ENCODE measurements at regions not wholly inside any gene's neighbourhood (a gene's known extent, or its start where the extent isn't known, plus 50 kb on each side); places are given as distances from the start of the nearest gene placed in this dataset.
A peak's percentile ranks its signal among the peaks of the same experiment; 100 is the strongest.
"Not testable (repeated sequence)": the region's sequence is repeated elsewhere in the genome, so short reads cannot be mapped to it uniquely, and the experiment has no call there.

DNA sequence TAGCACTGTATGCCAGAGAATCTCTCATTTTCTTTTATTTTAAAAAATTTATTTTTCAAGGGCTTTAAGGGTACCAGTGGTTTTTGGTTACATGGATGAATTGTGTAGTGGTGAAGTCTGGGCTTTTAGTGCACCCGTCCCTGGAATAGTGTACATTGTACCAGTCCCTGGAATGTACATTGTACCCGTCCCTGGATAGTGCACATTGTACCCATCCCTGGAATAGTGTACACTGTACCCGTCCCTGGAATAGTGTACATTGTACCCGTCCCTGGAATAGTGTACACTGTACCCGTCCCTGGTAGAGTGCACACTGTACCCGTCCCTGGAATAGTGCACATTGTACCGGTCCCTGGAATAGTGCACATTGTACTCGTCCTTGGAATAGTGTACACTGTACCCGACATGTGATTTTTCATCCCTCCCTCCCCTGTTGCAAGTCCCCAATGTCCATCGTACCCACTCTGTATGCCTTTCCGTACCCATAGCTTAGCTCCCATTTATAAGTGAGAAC lies 56.1 kb upstream of the HELT start:
- intact Hi-C loops (cut with DNase I) = no loop called here
- TF ChIP-seq, protein P1, sequence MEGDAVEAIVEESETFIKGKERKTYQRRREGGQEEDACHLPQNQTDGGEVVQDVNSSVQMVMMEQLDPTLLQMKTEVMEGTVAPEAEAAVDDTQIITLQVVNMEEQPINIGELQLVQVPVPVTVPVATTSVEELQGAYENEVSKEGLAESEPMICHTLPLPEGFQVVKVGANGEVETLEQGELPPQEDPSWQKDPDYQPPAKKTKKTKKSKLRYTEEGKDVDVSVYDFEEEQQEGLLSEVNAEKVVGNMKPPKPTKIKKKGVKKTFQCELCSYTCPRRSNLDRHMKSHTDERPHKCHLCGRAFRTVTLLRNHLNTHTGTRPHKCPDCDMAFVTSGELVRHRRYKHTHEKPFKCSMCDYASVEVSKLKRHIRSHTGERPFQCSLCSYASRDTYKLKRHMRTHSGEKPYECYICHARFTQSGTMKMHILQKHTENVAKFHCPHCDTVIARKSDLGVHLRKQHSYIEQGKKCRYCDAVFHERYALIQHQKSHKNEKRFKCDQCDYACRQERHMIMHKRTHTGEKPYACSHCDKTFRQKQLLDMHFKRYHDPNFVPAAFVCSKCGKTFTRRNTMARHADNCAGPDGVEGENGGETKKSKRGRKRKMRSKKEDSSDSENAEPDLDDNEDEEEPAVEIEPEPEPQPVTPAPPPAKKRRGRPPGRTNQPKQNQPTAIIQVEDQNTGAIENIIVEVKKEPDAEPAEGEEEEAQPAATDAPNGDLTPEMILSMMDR (IDR thresholded peaks at IDR 0.05; ENCODE audit: borderline replicate concordance, extremely low read depth, insufficient read depth) = no peak
- DNase-seq (no peak), FAIRE-seq (no peak)
- H3K36me3 ChIP-seq (ENCODE audit: control insufficient read depth in 2 of 3, insufficient read depth in 3 of 3, low read length in 3 of 3) = no peaks in the 10 kb centered on the region
- H3K9me3 ChIP-seq (ENCODE audit: control insufficient read depth in 2 of 3, insufficient read depth in 1 of 3, low read length in 3 of 3) = no peaks in the 10 kb centered on the region
- no peaks in the 10 kb centered on the region for H3K27me3 ChIP-seq (ENCODE audit: control insufficient read depth, insufficient read depth, low read length)
- H3K4me3 ChIP-seq (ENCODE audit: low read length in 3 of 3) = no peak overlapping the region
- H3K27ac ChIP-seq (ENCODE audit: low read depth in 2 of 2, low read length in 2 of 2) = no peak overlapping the region
- H3K4me1 ChIP-seq (ENCODE audit: control insufficient read depth in 2 of 3, insufficient read depth in 2 of 3, low read depth in 1 of 3, low read length in 3 of 3) = no peaks in the 10 kb centered on the region
- H3K9ac ChIP-seq (ENCODE audit: low read length in 3 of 3) = no peak overlapping the region

DNA sequence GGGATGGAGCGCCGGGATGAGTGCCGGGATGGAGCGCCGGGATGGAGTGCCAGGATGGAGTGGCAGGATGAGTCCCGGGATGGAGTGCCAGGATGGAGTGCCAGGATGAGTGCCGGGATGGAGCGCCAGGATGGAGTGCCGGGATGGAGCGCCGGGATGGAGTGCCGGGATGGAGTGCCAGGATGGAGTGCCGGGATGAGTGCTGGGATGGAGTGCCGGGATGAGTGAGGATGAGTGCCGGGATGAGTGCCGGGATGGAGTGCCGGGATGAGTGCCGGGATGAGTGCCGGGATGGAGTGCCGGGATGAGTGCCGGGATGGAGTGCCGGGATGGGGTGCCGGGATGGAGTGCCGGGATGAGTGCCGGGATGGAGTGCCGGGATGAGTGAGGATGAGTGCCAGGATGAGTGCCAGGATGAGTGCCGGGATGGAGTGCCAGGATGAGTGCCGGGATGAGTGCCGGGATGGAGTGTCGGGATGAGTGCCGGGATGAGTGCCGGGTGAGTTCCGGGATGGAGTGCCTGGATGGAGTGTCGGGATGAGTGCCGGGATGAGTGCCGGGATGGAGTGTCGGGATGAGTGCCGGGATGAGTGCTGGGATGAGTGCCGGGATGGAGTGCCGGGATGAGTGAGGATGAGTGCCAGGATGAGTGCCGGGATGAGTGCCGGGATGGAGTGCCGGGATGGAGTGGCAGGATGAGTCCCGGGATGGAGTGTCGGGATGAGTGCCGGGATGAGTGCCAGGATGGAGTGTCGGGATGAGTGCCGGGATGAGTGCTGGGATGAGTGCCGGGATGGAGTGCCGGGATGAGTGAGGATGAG lies 52.9 kb upstream of the HELT start:
- FAIRE-seq; H3K9ac ChIP-seq (ENCODE audit: low read length in 3 of 3); H3K4me1 ChIP-seq (ENCODE audit: control insufficient read depth in 2 of 3, insufficient read depth in 2 of 3, low read depth in 1 of 3, low read length in 3 of 3); H3K27ac ChIP-seq (ENCODE audit: low read depth in 2 of 2, low read length in 2 of 2); H3K36me3 ChIP-seq (ENCODE audit: control insufficient read depth in 2 of 3, insufficient read depth in 3 of 3, low read length in 3 of 3); H3K27me3 ChIP-seq (ENCODE audit: control insufficient read depth, insufficient read depth, low read length); H3K4me3 ChIP-seq (ENCODE audit: low read length in 3 of 3); intact Hi-C loops (cut with DNase I); H3K9me3 ChIP-seq (ENCODE audit: control insufficient read depth in 2 of 3, insufficient read depth in 1 of 3, low read length in 3 of 3): not testable (repeated sequence)
- DNase-seq = peak in 2 of 5 donors; percentile 0 to 28

GRCh38 chr4:184966051-184966691 lies 52.1 kb upstream of the HELT start:
- H3K9ac ChIP-seq (ENCODE audit: low read length in 3 of 3); H3K9me3 ChIP-seq (ENCODE audit: control insufficient read depth in 2 of 3, insufficient read depth in 1 of 3, low read length in 3 of 3); FAIRE-seq; H3K27me3 ChIP-seq (ENCODE audit: control insufficient read depth, insufficient read depth, low read length); H3K4me3 ChIP-seq (ENCODE audit: low read length in 3 of 3); H3K36me3 ChIP-seq (ENCODE audit: control insufficient read depth in 2 of 3, insufficient read depth in 3 of 3, low read length in 3 of 3); H3K4me1 ChIP-seq (ENCODE audit: control insufficient read depth in 2 of 3, insufficient read depth in 2 of 3, low read depth in 1 of 3, low read length in 3 of 3); intact Hi-C loops (cut with DNase I); H3K27ac ChIP-seq (ENCODE audit: low read depth in 2 of 2, low read length in 2 of 2): not testable (repeated sequence)
- peak in 1 of 5 donors; percentile 25 for DNase-seq

GRCh38 chr4:184967699-184968098 lies 50.6 kb upstream of the HELT start:
- H3K4me3 ChIP-seq (ENCODE audit: low read length in 3 of 3); DNase-seq: not testable (repeated sequence)

GRCh38 chr4:184968366-184968765 lies 49.9 kb upstream of the HELT start:
- H3K9ac ChIP-seq (ENCODE audit: low read length in 3 of 3) = no peak overlapping the region

More at GRCh38 chr4:184967699-184968098, 50.6 kb upstream of the HELT start:
- H3K9ac ChIP-seq (ENCODE audit: low read length in 3 of 3); H3K36me3 ChIP-seq (ENCODE audit: control insufficient read depth in 2 of 3, insufficient read depth in 3 of 3, low read length in 3 of 3); FAIRE-seq; H3K9me3 ChIP-seq (ENCODE audit: control insufficient read depth in 2 of 3, insufficient read depth in 1 of 3, low read length in 3 of 3); H3K27ac ChIP-seq (ENCODE audit: low read depth in 2 of 2, low read length in 2 of 2); H3K27me3 ChIP-seq (ENCODE audit: control insufficient read depth, insufficient read depth, low read length); intact Hi-C loops (cut with DNase I); H3K4me1 ChIP-seq (ENCODE audit: control insufficient read depth in 2 of 3, insufficient read depth in 2 of 3, low read depth in 1 of 3, low read length in 3 of 3): not testable (repeated sequence)

More at GRCh38 chr4:184968366-184968765, 49.9 kb upstream of the HELT start:
- Histone ChIP-seq H3K9me3 (ENCODE audit: control insufficient read depth in 2 of 3, insufficient read depth in 1 of 3, low read length in 3 of 3) (no peaks in the 10 kb centered on the region), H3K36me3 (ENCODE audit: control insufficient read depth in 2 of 3, insufficient read depth in 3 of 3, low read length in 3 of 3) (no peaks in the 10 kb centered on the region), H3K27me3 (ENCODE audit: control insufficient read depth, insufficient read depth, low read length) (no peaks in the 10 kb centered on the region), H3K27ac (ENCODE audit: low read depth in 2 of 2, low read length in 2 of 2) (no peak overlapping the region), H3K4me1 (ENCODE audit: control insufficient read depth in 2 of 3, insufficient read depth in 2 of 3, low read depth in 1 of 3, low read length in 3 of 3) (peaks cover 0 to 8% (median 7%) of the 10 kb centered on the region in 3 donors), H3K4me3 (ENCODE audit: low read length in 3 of 3) (no peak overlapping the region)
- DNase-seq = no peak
- no peak for FAIRE-seq
- intact Hi-C loops (cut with DNase I) = no loop called here
- TF ChIP-seq, protein P1 (IDR thresholded peaks at IDR 0.05; ENCODE audit: borderline replicate concordance, extremely low read depth, insufficient read depth) = no peak

All from kidney (tissue), 13 donors.